ENCODE measurements at regions not wholly inside any gene's neighbourhood (a gene's known extent, or its start where the extent isn't known, plus 50 kb on each side); places are given as distances from the start of the nearest gene placed in this dataset.
"Not testable (repeated sequence)": the region's sequence is repeated elsewhere in the genome, so short reads cannot be mapped to it uniquely, and the experiment has no call there.

DNA sequence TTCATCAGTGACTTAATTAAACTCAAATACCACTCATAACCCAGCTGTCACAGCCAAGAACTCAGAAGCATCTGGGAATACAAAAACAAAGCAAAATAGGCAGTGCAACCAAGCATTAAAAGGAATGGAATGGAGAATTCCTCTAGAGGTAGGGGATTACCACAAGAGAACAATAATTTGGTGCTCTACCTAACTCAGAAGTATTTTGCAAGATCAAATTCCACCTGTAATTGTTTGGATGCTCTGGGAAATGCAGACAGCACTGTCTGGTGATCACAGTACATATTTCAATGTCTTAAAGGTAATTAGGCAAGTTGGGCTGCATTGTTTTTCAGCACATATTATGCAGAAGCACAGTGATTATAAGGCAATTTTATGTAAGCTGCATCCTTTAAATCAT, 547.5 kb downstream of the TRAM1L1 start:
- H3K27ac Mint-ChIP-seq = no peak overlapping the region

DNA sequence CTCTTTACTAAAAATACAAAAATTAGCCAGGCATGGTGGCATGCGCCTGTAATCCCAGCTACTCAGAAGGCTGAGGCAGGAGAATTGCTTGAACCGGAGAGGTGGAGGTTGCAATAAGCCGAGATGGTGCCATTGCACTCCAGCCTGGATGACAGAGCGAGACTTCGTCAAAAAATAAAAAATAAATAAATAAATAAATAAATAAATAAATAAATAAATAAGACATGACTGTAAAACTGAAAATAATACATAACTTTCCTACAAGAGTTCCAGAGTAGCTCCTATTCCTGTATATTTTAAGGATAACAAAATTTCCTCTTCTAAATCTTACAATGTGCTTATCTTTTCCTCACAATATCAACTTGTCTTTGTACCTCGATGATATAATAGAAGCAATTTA, 549.4 kb downstream of the TRAM1L1 start:
- not testable (repeated sequence) for H3K4me3 ChIP-seq (ENCODE audit: low read length); H3K27ac ChIP-seq (ENCODE audit: low read depth, low read length); H3K9me3 ChIP-seq (ENCODE audit: control insufficient read depth, low read length); DNase-seq; H3K4me3 Mint-ChIP-seq; H3K4me1 ChIP-seq (ENCODE audit: control insufficient read depth, insufficient read depth, low read length); H3K27me3 Mint-ChIP-seq (ENCODE audit: insufficient read depth); H3K36me3 ChIP-seq (ENCODE audit: control insufficient read depth, insufficient read depth, low read length); H3K9ac ChIP-seq (ENCODE audit: extremely low read depth, low read length, poor library complexity, severe bottlenecking); H3K27me3 ChIP-seq (ENCODE audit: control insufficient read depth, insufficient read depth, low read length, poor library complexity, severe bottlenecking); H3K36me3 Mint-ChIP-seq (ENCODE audit: low read depth); H3K4me1 Mint-ChIP-seq; H3K27ac Mint-ChIP-seq; H3K9me3 Mint-ChIP-seq
- WGBS, 2 experiments (ENCODE audit: insufficient coverage in 1 of 2, insufficient read length in 1 of 2) = 86 to 95% methylated on average over 4 of the region's 6 CpGs

More for the DNA sequence above, 547.5 kb downstream of the TRAM1L1 start:
- Histone ChIP-seq H3K27ac (ENCODE audit: low read depth, low read length) (no peak overlapping the region), H3K9me3 (ENCODE audit: control insufficient read depth, low read length) (no peaks in the 10 kb centered on the region), H3K4me1 (ENCODE audit: control insufficient read depth, insufficient read depth, low read length) (no peaks in the 10 kb centered on the region), H3K27me3 (ENCODE audit: control insufficient read depth, insufficient read depth, low read length, poor library complexity, severe bottlenecking) (no peaks in the 10 kb centered on the region), H3K9ac (ENCODE audit: extremely low read depth, low read length, poor library complexity, severe bottlenecking) (no peak overlapping the region), H3K36me3 (ENCODE audit: control insufficient read depth, insufficient read depth, low read length) (no peaks in the 10 kb centered on the region), H3K4me3 (ENCODE audit: low read length) (no peak overlapping the region)
- Mint-ChIP-seq H3K4me3 (no peak overlapping the region), H3K36me3 (ENCODE audit: low read depth) (no peaks in the 10 kb centered on the region), H3K4me1 (peaks cover under 1% of the 10 kb centered on the region), H3K27me3 (ENCODE audit: insufficient read depth) (no peaks in the 10 kb centered on the region), H3K9me3 (no peaks in the 10 kb centered on the region)
- TF ChIP-seq, protein P1, sequence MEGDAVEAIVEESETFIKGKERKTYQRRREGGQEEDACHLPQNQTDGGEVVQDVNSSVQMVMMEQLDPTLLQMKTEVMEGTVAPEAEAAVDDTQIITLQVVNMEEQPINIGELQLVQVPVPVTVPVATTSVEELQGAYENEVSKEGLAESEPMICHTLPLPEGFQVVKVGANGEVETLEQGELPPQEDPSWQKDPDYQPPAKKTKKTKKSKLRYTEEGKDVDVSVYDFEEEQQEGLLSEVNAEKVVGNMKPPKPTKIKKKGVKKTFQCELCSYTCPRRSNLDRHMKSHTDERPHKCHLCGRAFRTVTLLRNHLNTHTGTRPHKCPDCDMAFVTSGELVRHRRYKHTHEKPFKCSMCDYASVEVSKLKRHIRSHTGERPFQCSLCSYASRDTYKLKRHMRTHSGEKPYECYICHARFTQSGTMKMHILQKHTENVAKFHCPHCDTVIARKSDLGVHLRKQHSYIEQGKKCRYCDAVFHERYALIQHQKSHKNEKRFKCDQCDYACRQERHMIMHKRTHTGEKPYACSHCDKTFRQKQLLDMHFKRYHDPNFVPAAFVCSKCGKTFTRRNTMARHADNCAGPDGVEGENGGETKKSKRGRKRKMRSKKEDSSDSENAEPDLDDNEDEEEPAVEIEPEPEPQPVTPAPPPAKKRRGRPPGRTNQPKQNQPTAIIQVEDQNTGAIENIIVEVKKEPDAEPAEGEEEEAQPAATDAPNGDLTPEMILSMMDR (conservative IDR thresholded peaks at IDR 0.05) = no peak
- DNase-seq = no peak

DNA sequence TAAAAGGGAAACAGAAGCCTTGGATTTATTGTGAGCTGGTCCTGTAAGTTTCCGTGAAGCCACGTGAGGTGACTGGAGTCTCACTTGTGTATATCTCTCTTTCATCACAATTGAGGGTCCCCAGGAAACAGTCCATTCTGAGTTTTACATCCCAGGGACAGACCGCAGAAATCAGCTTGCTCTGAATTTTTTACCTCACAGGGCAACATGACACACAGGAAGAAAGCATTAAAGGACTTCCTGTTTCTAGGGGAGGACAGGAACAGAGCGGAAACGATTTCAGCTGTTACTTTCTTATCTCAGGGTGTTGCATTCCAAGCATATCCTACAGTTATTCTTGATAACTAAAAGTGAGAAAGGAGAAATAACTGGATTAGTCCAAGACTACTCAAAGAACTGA, 553.5 kb downstream of the TRAM1L1 start:
- Histone ChIP-seq H3K9ac (ENCODE audit: extremely low read depth, low read length, poor library complexity, severe bottlenecking) (no peak overlapping the region), H3K4me3 (ENCODE audit: low read length) (no peak overlapping the region), H3K36me3 (ENCODE audit: control insufficient read depth, insufficient read depth, low read length) (no peaks in the 10 kb centered on the region), H3K4me1 (ENCODE audit: control insufficient read depth, insufficient read depth, low read length) (no peaks in the 10 kb centered on the region), H3K27me3 (ENCODE audit: control insufficient read depth, insufficient read depth, low read length, poor library complexity, severe bottlenecking) (no peaks in the 10 kb centered on the region), H3K27ac (ENCODE audit: low read depth, low read length) (no peak overlapping the region), H3K9me3 (ENCODE audit: control insufficient read depth, low read length) (no peaks in the 10 kb centered on the region)
- no peak overlapping the region for H3K4me3 Mint-ChIP-seq
- no peak for DNase-seq
- TF ChIP-seq, protein P1 (conservative IDR thresholded peaks at IDR 0.05) = no peak
- no peak overlapping the region for H3K27ac Mint-ChIP-seq
- peaks cover 4% of the 10 kb centered on the region for H3K4me1 Mint-ChIP-seq
- peaks cover 5% of the 10 kb centered on the region for H3K9me3 Mint-ChIP-seq
- 93% methylated on average over 2 to 5 of the region's 5 CpGs for WGBS, 2 experiments (ENCODE audit: insufficient coverage in 1 of 2, insufficient read length in 1 of 2)
- no peaks in the 10 kb centered on the region for H3K27me3 Mint-ChIP-seq (ENCODE audit: insufficient read depth)
- no peaks in the 10 kb centered on the region for H3K36me3 Mint-ChIP-seq (ENCODE audit: low read depth)

DNA sequence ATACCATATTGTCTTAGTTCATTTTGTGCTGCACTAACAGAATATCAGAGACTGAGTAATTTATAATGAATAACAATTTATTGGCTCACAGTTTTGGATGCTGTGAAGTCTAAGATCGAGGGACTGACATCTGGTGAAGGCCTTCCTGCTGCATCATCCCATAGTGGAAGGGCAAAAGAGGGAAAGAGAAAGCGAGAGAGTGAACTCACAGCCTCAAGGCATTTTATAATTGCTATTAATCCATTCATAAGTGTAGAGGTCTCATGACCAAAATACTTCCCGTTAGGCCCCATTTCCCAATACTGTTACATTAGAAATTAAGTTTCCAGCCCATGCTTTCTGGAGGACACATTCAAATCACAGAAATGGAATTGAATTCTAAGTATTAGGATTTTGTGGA, 554.4 kb downstream of the TRAM1L1 start:
- DNase-seq = no peak
- H3K9ac ChIP-seq (ENCODE audit: extremely low read depth, low read length, poor library complexity, severe bottlenecking) = no peak overlapping the region
- H3K27ac ChIP-seq (ENCODE audit: low read depth, low read length) = no peak overlapping the region
- no peaks in the 10 kb centered on the region for H3K4me1 ChIP-seq (ENCODE audit: control insufficient read depth, insufficient read depth, low read length)
- TF ChIP-seq, protein P1 (conservative IDR thresholded peaks at IDR 0.05) = no peak
- no peaks in the 10 kb centered on the region for H3K9me3 ChIP-seq (ENCODE audit: control insufficient read depth, low read length)
- Mint-ChIP-seq H3K4me1 (peaks cover 4% of the 10 kb centered on the region), H3K36me3 (ENCODE audit: low read depth) (no peaks in the 10 kb centered on the region), H3K4me3 (no peak overlapping the region), H3K9me3 (peaks cover 5% of the 10 kb centered on the region), H3K27me3 (ENCODE audit: insufficient read depth) (no peaks in the 10 kb centered on the region), H3K27ac (no peak overlapping the region)
- no peaks in the 10 kb centered on the region for H3K27me3 ChIP-seq (ENCODE audit: control insufficient read depth, insufficient read depth, low read length, poor library complexity, severe bottlenecking)
- WGBS, 2 experiments (ENCODE audit: insufficient coverage in 1 of 2, insufficient read length in 1 of 2) = 98% methylated on average over 2 of the region's 3 CpGs; no CpG with 5 or more reads in 1 of the 2 experiments
- no peaks in the 10 kb centered on the region for H3K36me3 ChIP-seq (ENCODE audit: control insufficient read depth, insufficient read depth, low read length)
- no peak overlapping the region for H3K4me3 ChIP-seq (ENCODE audit: low read length)

Data from endodermal cell (in vitro differentiated cells).